Gastrocnemius medialis (tissue), 4 donors: ENCODE measurements at regions not wholly inside any gene's neighbourhood (a gene's known extent, or its start where the extent isn't known, plus 50 kb on each side); places are given as distances from the start of the nearest gene placed in this dataset.
"Not testable (repeated sequence)": the region's sequence is repeated elsewhere in the genome, so short reads cannot be mapped to it uniquely, and the experiment has no call there.

Experiments
- ATAC-seq, 2 donors: fragments of 150-250 bp; one replicate each; pipeline ENCODE4 v1.9.1; 2016
- DNase-seq, 2 donors: peaks; one replicate each; pipeline ENCODE4 v3.0.0-alpha.2; 2019
- H3K27ac ChIP-seq, 4 donors: fragments of 200-600 bp; sonication (generic); 1 replicate in 1 of 4; 2 replicates in 3 of 4; pipeline ENCODE4 v1.5.1; 2016 to 2018; ENCODE audit warnings: mild to moderate bottlenecking in 2 of 4, moderate library complexity in 1 of 4
- H3K27me3 ChIP-seq, 3 donors: fragments of 200-600 bp; sonication (generic) in 2 of 3; 1 replicate in 1 of 3; 2 replicates in 2 of 3; pipeline versions ENCODE4 v1.5.1 to v1.6.0; 2016 to 2019; ENCODE audit warnings: mild to moderate bottlenecking in 1 of 3, moderate library complexity in 1 of 3
- H3K36me3 ChIP-seq, 2 donors: fragments of 200-600 bp; sonication (generic) in 1 of 2; one replicate each; pipeline ENCODE4 v1.5.1; 2017 to 2018
- H3K4me1 ChIP-seq, 2 donors: fragments of 200-600 bp; sonication (generic) in 1 of 2; one replicate each; pipeline ENCODE4 v1.5.1; 2016 to 2017; ENCODE audit warnings: mild to moderate bottlenecking in 2 of 2
- H3K4me3 ChIP-seq, 4 donors: fragments of 200-600 bp; sonication (generic) in 3 of 4; 1 replicate in 1 of 4; 2 replicates in 3 of 4; pipeline ENCODE4 v1.5.1; 2016 to 2019; ENCODE audit warnings: mild to moderate bottlenecking in 2 of 4
- H3K9me3 ChIP-seq, 3 donors: fragments of 200-600 bp; sonication (generic) in 2 of 3; 1 replicate in 1 of 3; 2 replicates in 2 of 3; pipeline ENCODE4 v1.5.1; 2016 to 2019
- CTCF ChIP-seq, 5 experiments: fragments of 450-650 bp in 3 of 5; fragments of 200-600 bp in 2 of 5; sonication (generic) in 2 of 5; IDR thresholded peaks in 4 of 5; conservative IDR thresholded peaks in 1 of 5; 1 replicate in 4 of 5; 2 replicates in 1 of 5; pipeline ENCODE4 v1.5.1; 2016 to 2019; ENCODE audit warnings: antibody characterized with exemption in 5 of 5, mild to moderate bottlenecking in 3 of 5, moderate library complexity in 3 of 5
- POLR2A ChIP-seq, 2 donors: fragments of 450-650 bp; IDR thresholded peaks; one replicate each; pipeline ENCODE4 v1.6.1; 2017; ENCODE audit warnings: antibody characterized with exemption in 2 of 2, mild to moderate bottlenecking in 2 of 2, moderate library complexity in 2 of 2
- in situ Hi-C, 4 donors: fragments of 200-750 bp; cut with MboI; loops; one replicate each; pipeline versions ENCODE4 v1.15.0 to v1.8.0; 2017; ENCODE audit warnings: low sequenced_read_pairs in 4 of 4
- intact Hi-C: fragments of 100-400 bp; cut with DNase I; formaldehyde crosslinking; loops from one replicate; pipeline ENCODE4 v1.15.1; 2023; ENCODE audit warnings: low total_unique reads

DNA sequence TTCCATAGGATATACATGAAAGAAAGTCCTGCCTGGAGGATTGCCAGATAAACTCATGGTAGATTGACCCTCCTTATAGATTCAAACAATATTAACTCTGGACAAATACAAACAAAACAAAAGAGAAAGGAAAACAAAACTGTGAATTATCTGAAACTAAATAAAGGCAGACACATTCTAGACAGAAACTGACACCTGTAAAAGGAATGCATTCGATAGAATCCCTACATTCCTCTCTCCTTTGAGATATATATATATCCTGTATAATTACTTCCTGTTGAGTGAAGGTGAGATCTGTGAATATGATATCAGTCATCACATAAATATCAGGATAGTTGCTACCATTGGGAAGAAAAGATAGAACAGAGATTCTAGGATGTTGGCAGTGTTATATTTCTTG lies 948.4 kb upstream of the ATXN7L3B start:
- TF ChIP-seq POLR2A (IDR thresholded peaks at IDR 0.05), result no peak
- TF ChIP-seq CTCF (IDR thresholded peaks at IDR 0.05 in 4 of 5, conservative IDR thresholded peaks at IDR 0.05 in 1 of 5), result no peak
- in situ Hi-C loops, result no loop called here

GRCh38 chr12:73598626-73599025 lies 939.0 kb upstream of the ATXN7L3B start:
- TF ChIP-seq POLR2A (IDR thresholded peaks at IDR 0.05), result no peak
- TF ChIP-seq CTCF (IDR thresholded peaks at IDR 0.05 in 4 of 5, conservative IDR thresholded peaks at IDR 0.05 in 1 of 5), result no peak
- Histone ChIP-seq H3K27me3 (no peaks in the 10 kb centered on the region), H3K4me1 (no peaks in the 10 kb centered on the region), H3K27ac (no peak overlapping the region), H3K9me3 (no peaks in the 10 kb centered on the region), H3K36me3 (no peaks in the 10 kb centered on the region), H3K4me3 (no peak overlapping the region)
- intact Hi-C loops, result no loop called here
- DNase-seq (no peak), ATAC-seq (no peak)
- in situ Hi-C loops, result no loop called here

More for the DNA sequence above, 948.4 kb upstream of the ATXN7L3B start:
- Histone ChIP-seq H3K27ac (no peak overlapping the region), H3K27me3 (no peaks in the 10 kb centered on the region), H3K9me3 (no peaks in the 10 kb centered on the region), H3K4me3 (no peak overlapping the region), H3K4me1 (no peaks in the 10 kb centered on the region), H3K36me3 (no peaks in the 10 kb centered on the region)
- ATAC-seq (no peak), DNase-seq (no peak)
- intact Hi-C loops, result no loop called here

- intact Hi-C loops, result no loop called here
- no peaks in the 10 kb centered on the region for H3K27me3 ChIP-seq
- H3K4me3 ChIP-seq, result no peak overlapping the region
- ATAC-seq (no peak), DNase-seq (no peak)
- no peak for TF ChIP-seq CTCF (IDR thresholded peaks at IDR 0.05 in 4 of 5, conservative IDR thresholded peaks at IDR 0.05 in 1 of 5)
- TF ChIP-seq POLR2A (IDR thresholded peaks at IDR 0.05), result no peak
- in situ Hi-C loops, result no loop called here
- no peaks in the 10 kb centered on the region for H3K9me3 ChIP-seq
- no peak overlapping the region for H3K27ac ChIP-seq
- no peaks in the 10 kb centered on the region for H3K36me3 ChIP-seq
- H3K4me1 ChIP-seq, result no peaks in the 10 kb centered on the region
Measured at GRCh38 chr12:73599268-73599667, 938.4 kb upstream of the ATXN7L3B start.

- not testable (repeated sequence) for DNase-seq
Measured at GRCh38 chr12:73605925-73606324, 931.7 kb upstream of the ATXN7L3B start.

GRCh38 chr12:73612551-73612950 lies 925.1 kb upstream of the ATXN7L3B start:
- ATAC-seq (no peak), DNase-seq (no peak)
- Histone ChIP-seq H3K4me3 (no peak overlapping the region), H3K27ac (no peak overlapping the region), H3K36me3 (no peaks in the 10 kb centered on the region), H3K4me1 (no peaks in the 10 kb centered on the region), H3K9me3 (no peaks in the 10 kb centered on the region), H3K27me3 (no peaks in the 10 kb centered on the region)
- intact Hi-C loops (no loop called here), in situ Hi-C loops (no loop called here)
- TF ChIP-seq CTCF (IDR thresholded peaks at IDR 0.05 in 4 of 5, conservative IDR thresholded peaks at IDR 0.05 in 1 of 5) (no peak), POLR2A (IDR thresholded peaks at IDR 0.05) (no peak)

More at GRCh38 chr12:73605925-73606324, 931.7 kb upstream of the ATXN7L3B start:
- H3K27me3 ChIP-seq, H3K36me3 ChIP-seq, H3K4me3 ChIP-seq, H3K4me1 ChIP-seq, H3K27ac ChIP-seq, in situ Hi-C loops, H3K9me3 ChIP-seq, intact Hi-C loops, ATAC-seq: not testable (repeated sequence)
